DOHH2 (cell line): ENCODE measurements at regions not wholly inside any gene's neighbourhood (a gene's known extent, or its start where the extent isn't known, plus 50 kb on each side); places are given as distances from the start of the nearest gene placed in this dataset.

ENCODE experiments used
- EZH2phosphoT487 ChIP-seq: fragments of 200-600 bp; sonication (generic); IDR thresholded peaks from 2 replicates; pipeline ENCODE4 v1.6.1; 2017; ENCODE audit warnings: borderline replicate concordance, mild to moderate bottlenecking, antibody characterized with exemption, low read length, moderate library complexity, mixed read lengths
- TF ChIP-seq, protein P1 (sequence below): fragments of 200-600 bp; sonication (generic); IDR thresholded peaks from one replicate; pipeline ENCODE4 v1.5.1; 2014; ENCODE audit warnings: antibody characterized with exemption, mild to moderate bottlenecking, low read depth, low read length; ENCODE audit not compliant: poor library complexity, severe bottlenecking

- TF ChIP-seq, protein P1, sequence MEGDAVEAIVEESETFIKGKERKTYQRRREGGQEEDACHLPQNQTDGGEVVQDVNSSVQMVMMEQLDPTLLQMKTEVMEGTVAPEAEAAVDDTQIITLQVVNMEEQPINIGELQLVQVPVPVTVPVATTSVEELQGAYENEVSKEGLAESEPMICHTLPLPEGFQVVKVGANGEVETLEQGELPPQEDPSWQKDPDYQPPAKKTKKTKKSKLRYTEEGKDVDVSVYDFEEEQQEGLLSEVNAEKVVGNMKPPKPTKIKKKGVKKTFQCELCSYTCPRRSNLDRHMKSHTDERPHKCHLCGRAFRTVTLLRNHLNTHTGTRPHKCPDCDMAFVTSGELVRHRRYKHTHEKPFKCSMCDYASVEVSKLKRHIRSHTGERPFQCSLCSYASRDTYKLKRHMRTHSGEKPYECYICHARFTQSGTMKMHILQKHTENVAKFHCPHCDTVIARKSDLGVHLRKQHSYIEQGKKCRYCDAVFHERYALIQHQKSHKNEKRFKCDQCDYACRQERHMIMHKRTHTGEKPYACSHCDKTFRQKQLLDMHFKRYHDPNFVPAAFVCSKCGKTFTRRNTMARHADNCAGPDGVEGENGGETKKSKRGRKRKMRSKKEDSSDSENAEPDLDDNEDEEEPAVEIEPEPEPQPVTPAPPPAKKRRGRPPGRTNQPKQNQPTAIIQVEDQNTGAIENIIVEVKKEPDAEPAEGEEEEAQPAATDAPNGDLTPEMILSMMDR = no peak
- no peak for TF ChIP-seq EZH2phosphoT487
Measured at GRCh38 chr17:14715561-14715960, 414.7 kb downstream of the HS3ST3B1 start.
